ENCODE measurements at regions not wholly inside any gene's neighbourhood (a gene's known extent, or its start where the extent isn't known, plus 50 kb on each side); places are given as distances from the start of the nearest gene placed in this dataset.

- DNase-seq (ENCODE audit: low read depth), result no peak
These were observed 158.2 kb downstream of the BARHL2 start for GRCh38 chr1:90558754-90559378.

- DNase-seq (ENCODE audit: low read depth), result no peak
These were observed 159.0 kb downstream of the BARHL2 start for GRCh38 chr1:90558126-90558525.

GRCh38 chr1:90557706-90558105 is 159.4 kb downstream of the BARHL2 start:
- DNase-seq (ENCODE audit: low read depth), result no peak

- DNase-seq (ENCODE audit: low read depth), result no peak
These were observed 166.3 kb downstream of the BARHL2 start for GRCh38 chr1:90550626-90551406.

GRCh38 chr1:90544356-90544755 is 172.7 kb downstream of the BARHL2 start:
- no peak for DNase-seq (ENCODE audit: low read depth)

- DNase-seq (ENCODE audit: low read depth), result no peak
These were observed 179.3 kb downstream of the BARHL2 start for GRCh38 chr1:90537606-90538362.

- no peak for DNase-seq (ENCODE audit: low read depth)
These were observed 182.3 kb downstream of the BARHL2 start for GRCh38 chr1:90534663-90535295.

- no peak for DNase-seq (ENCODE audit: low read depth)
These were observed 183.0 kb downstream of the BARHL2 start for GRCh38 chr1:90534116-90534515.

GRCh38 chr1:90526954-90527353 is 190.1 kb downstream of the BARHL2 start:
- DNase-seq (ENCODE audit: low read depth), result no peak

- no peak for DNase-seq (ENCODE audit: low read depth)
These were observed 194.7 kb downstream of the BARHL2 start for GRCh38 chr1:90522432-90522831.

- no peak for DNase-seq (ENCODE audit: low read depth)
These were observed 203.1 kb downstream of the BARHL2 start for GRCh38 chr1:90513956-90514355.

GRCh38 chr1:90512441-90512840 is 204.7 kb downstream of the BARHL2 start:
- DNase-seq (ENCODE audit: low read depth), result no peak

- DNase-seq (ENCODE audit: low read depth), result no peak
These were observed 207.0 kb downstream of the BARHL2 start for GRCh38 chr1:90510143-90510542.

GRCh38 chr1:90509225-90510048 is 207.7 kb downstream of the BARHL2 start:
- DNase-seq (ENCODE audit: low read depth), result no peak

- DNase-seq (ENCODE audit: low read depth), result no peak
These were observed 208.5 kb downstream of the BARHL2 start for GRCh38 chr1:90508376-90509167.

- DNase-seq (ENCODE audit: low read depth), result no peak
These were observed 209.9 kb downstream of the BARHL2 start for GRCh38 chr1:90507173-90507572.

- no peak for DNase-seq (ENCODE audit: low read depth)
These were observed 211.3 kb downstream of the BARHL2 start for GRCh38 chr1:90505806-90506205.

- no peak for DNase-seq (ENCODE audit: low read depth)
These were observed 212.6 kb downstream of the BARHL2 start for GRCh38 chr1:90504509-90504908.

- DNase-seq (ENCODE audit: low read depth), result no peak
These were observed 214.4 kb downstream of the BARHL2 start for GRCh38 chr1:90502696-90503095.

GRCh38 chr1:90502194-90502593 is 214.9 kb downstream of the BARHL2 start:
- no peak for DNase-seq (ENCODE audit: low read depth)

GRCh38 chr1:90501281-90501680 is 215.8 kb downstream of the BARHL2 start:
- DNase-seq (ENCODE audit: low read depth), result no peak
